ENCODE measurements at regions not wholly inside any gene's neighbourhood (a gene's known extent, or its start where the extent isn't known, plus 50 kb on each side); places are given as distances from the start of the nearest gene placed in this dataset.

DNA sequence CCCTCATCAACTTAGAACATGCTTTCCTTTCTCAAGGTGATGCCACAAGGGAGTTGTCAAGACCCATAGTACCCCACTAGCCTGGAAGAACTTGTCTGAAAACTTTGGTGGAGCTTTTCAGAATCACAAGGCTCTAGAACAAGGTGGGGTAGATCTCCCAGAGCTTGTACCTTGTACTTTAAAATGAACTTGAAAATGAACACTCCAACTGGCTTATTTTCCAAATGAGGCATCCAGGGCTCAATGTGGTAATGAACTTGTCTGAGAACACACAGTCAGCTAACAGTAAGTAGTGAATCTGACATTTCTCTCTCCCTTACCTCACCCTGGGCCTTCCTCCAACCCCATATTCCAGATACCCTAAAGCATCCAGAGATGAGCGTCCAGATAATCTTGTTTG lies 81.8 kb upstream of the THBS1 start:
- no peak for ATAC-seq
- TF ChIP-seq ZNF565 (CRISPR knock-in tag; conservative IDR thresholded peaks at IDR 0.05; ENCODE audit: low read depth) (no peak), TOX (CRISPR knock-in tag; IDR thresholded peaks at IDR 0.05; ENCODE audit: borderline replicate concordance) (no peak), OSR1 (CRISPR knock-in tag; IDR thresholded peaks at IDR 0.05) (no peak), ISL1 (CRISPR knock-in tag; IDR thresholded peaks at IDR 0.05) (no peak)

GRCh38 chr15:39499681-39500080 lies 81.2 kb upstream of the THBS1 start:
- TF ChIP-seq ISL1 (CRISPR knock-in tag; IDR thresholded peaks at IDR 0.05) (no peak), OSR1 (CRISPR knock-in tag; IDR thresholded peaks at IDR 0.05) (no peak), CSRNP3 (CRISPR knock-in tag; IDR thresholded peaks at IDR 0.05) (no peak), TCF4 (CRISPR knock-in tag; IDR thresholded peaks at IDR 0.05; ENCODE audit: borderline replicate concordance) (no peak), CSDC2 (CRISPR knock-in tag; IDR thresholded peaks at IDR 0.05) (no peak), GLIS3 (CRISPR knock-in tag; IDR thresholded peaks at IDR 0.05) (no peak), ZNF565 (CRISPR knock-in tag; conservative IDR thresholded peaks at IDR 0.05; ENCODE audit: low read depth) (no peak), ZFP3 (CRISPR knock-in tag; IDR thresholded peaks at IDR 0.05) (no peak), PPARA (CRISPR knock-in tag; IDR thresholded peaks at IDR 0.05; ENCODE audit: borderline replicate concordance) (no peak)

DNA sequence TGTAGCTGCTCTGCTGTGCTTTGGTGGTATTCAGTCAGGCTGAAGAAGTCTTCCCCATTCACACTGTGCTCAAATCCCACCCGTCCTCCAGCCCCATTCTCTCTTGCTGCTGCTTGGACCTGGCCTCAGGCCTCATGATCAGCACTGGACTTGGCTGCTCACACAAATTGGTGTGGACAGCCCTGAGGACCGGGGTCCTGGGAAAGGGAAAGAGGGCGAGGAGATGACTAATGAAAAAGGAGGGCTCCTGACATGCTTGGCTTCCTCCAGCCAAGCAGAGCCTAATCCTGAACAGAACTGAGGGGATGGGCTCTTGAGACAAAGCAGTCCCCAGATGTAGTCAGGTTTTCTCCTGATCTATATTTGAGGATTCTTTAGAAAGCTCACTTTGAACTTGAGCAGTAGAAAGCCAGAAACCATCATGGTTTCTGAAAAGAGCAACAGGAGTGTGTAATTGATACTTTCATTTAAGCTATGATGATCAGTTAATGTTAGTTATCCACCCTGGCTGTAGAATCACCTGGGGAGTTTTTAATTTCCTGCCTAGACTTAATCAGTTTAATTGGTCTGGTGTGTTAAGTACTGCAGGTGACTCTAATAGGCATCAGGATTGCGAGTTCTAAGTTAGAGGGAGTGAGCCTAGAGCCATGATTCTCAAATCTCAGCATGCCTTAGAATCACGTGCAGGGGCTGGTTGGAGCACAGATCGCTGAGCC lies 79.4 kb upstream of the THBS1 start:
- TF ChIP-seq ISL1 (CRISPR knock-in tag; IDR thresholded peaks at IDR 0.05) = no peak
- no peak for TF ChIP-seq SNAI2 (CRISPR knock-in tag; IDR thresholded peaks at IDR 0.05)
- TF ChIP-seq TOX (CRISPR knock-in tag; IDR thresholded peaks at IDR 0.05; ENCODE audit: borderline replicate concordance) = no peak
- no peak for TF ChIP-seq GLIS3 (CRISPR knock-in tag; IDR thresholded peaks at IDR 0.05)
- no peak for TF ChIP-seq ESRRG (CRISPR knock-in tag; IDR thresholded peaks at IDR 0.05)
- TF ChIP-seq TSHZ2 (CRISPR knock-in tag; IDR thresholded peaks at IDR 0.05) = no peak
- no peak for TF ChIP-seq ARNTL (CRISPR knock-in tag; IDR thresholded peaks at IDR 0.05; ENCODE audit: borderline replicate concordance, low read depth)
- TF ChIP-seq ZNF8 (CRISPR knock-in tag; IDR thresholded peaks at IDR 0.05) = no peak
- TF ChIP-seq OSR1 (CRISPR knock-in tag; IDR thresholded peaks at IDR 0.05) = no peak
- no peak for TF ChIP-seq ZNF565 (CRISPR knock-in tag; conservative IDR thresholded peaks at IDR 0.05; ENCODE audit: low read depth)
- no peak for TF ChIP-seq POU6F1 (CRISPR knock-in tag; IDR thresholded peaks at IDR 0.05; ENCODE audit: borderline replicate concordance, low read depth)
- no peak for TF ChIP-seq TCF4 (CRISPR knock-in tag; IDR thresholded peaks at IDR 0.05; ENCODE audit: borderline replicate concordance)
- no peak for TF ChIP-seq BACH2 (CRISPR knock-in tag; IDR thresholded peaks at IDR 0.05; ENCODE audit: borderline replicate concordance)
- no peak for TF ChIP-seq CSRNP3 (CRISPR knock-in tag; IDR thresholded peaks at IDR 0.05)
- ATAC-seq = no peak

More at GRCh38 chr15:39499681-39500080, 81.2 kb upstream of the THBS1 start:
- no peak for ATAC-seq

DNA sequence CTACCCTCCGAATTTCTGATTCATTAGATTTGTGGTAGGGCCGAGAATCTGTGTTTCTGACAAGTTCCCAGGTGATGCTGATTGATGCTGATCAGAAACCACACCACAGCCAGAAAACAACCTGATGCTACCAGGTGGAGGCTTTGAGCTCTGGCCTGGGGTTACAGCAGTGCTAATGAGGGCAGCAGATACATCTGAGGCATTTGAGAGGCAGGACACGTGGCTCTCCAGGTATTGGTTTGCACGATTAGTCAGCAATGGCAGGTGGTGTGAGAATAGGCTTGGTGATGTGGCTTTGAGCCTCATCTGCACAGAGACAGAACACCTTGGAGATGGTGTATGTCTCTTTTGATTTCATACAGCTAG lies 78.8 kb upstream of the THBS1 start:
- TF ChIP-seq ZFP3 (CRISPR knock-in tag; IDR thresholded peaks at IDR 0.05) = no peak
- TF ChIP-seq CREB5 (CRISPR knock-in tag; IDR thresholded peaks at IDR 0.05; ENCODE audit: low read depth) = no peak
- ATAC-seq = no peak
